Esophagus mucosa (tissue), 1 donor: ENCODE measurements at regions not wholly inside any gene's neighbourhood (a gene's known extent, or its start where the extent isn't known, plus 50 kb on each side); places are given as distances from the start of the nearest gene placed in this dataset.

Experiments
- ATAC-seq: fragments of 200-7000 bp; cut with Tn5 transposase; one replicate; pipeline ENCODE4 v1.9.1; 2020
- donor health status: DM: yes; HTN: yes; CAD: no.

DNA sequence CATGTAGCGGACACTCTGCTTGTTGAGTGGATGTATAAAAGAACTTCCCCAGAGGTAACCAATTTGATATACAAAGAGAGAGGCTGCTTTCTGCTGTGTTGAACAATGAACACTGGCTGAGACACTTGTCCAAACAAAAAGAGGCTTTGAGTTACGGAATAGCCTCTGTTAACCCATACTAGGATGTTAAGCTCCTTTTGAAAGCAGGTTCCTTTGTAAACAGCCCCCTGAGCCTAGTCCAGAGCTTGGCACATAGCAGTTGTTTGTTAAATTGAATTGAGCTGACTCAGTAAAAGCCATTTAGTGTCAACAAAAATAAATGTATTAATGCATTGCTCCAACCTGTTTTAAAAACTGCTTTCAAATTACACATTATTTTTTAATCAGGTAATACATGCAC lies 200.1 kb downstream of the MZT1 start:
- no peak for ATAC-seq

DNA sequence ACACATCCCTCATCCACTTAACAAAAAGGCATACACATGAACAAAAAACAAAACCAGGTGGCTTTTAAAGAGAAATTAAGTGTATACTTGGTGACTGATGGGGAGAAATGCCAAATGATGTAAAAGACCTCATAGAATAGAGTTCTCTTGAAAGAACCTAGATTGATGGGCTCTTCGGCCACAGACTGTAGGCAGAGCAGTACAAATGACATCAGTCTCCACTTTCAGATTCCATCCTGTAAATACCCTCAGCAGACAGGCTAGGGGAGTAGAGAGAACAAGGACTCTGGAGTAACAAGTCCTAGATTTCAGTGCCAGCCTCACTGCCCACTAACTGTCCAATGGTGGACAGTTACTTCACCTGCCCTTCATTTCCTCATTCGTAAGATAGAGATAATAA lies 203.8 kb downstream of the MZT1 start:
- no peak for ATAC-seq

DNA sequence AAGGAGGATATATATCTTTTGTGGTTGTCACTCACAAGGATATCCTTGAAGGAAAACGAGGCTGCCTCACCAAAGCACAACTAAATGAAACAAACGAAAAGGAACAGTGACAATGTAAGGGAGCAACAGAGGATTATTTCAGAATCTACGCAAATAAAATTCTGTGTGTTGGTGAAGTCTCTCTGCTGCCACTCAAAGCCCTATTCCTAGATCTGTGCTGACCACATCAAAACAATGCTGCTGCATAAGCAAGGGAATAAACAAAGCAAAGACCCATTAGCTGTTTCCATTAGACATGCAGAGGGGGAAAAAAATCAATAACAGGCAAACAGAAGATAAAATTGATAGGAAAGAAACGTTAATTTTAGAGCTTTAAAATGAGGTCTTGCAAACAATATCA lies 204.4 kb downstream of the MZT1 start:
- no peak for ATAC-seq

DNA sequence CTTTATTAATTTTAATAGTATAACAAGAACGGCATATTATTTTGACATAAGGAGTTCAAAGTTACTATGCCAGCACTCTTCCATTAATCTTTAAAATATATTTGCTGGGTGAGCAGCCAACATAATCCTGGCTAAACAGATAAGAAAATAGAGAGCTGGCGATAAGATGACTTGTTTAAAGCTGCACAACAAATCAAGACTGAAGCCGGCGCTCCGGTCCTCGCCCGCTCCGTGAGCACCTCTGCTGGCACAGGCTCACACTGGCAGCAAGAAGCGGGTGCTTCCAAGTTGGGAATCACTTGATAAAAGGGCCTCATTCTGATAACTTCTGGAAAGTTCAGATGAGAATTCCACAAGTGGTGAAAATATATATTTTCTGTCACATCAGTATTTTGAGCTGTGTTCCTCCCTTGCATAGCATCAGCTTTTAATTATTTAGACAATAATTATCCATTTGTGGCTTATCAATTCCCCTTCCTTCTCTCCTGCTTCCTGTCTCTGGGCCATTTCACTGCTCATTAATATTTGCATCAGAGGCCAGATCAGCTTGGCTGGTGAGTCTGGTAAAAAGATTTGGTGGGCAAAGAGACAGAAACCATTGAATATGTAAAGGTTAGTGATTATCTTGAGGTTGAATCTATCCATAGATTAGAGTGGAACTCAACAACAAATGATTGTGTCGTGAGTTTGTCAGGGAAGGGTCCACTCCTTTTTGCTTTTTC lies 205.3 kb downstream of the MZT1 start:
- no peak for ATAC-seq

DNA sequence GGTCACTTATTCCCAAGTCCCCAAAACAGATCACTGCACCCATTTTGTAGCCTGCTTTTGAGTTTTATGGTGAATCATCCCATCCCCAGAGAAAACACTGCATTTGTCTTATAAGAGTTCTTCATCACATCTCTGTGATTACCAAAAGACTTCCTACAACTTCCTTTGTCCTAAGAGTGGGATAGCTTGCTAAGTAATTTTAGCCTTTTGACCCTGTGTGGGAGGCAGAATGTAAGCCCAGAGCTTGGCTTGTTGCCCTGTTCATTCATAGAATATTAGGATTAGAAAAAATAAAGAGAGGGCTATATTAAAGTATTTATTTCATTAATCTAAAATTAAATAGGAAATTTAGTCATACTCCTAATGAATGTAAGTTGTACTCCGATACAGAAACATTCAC lies 213.3 kb downstream of the MZT1 start:
- no peak for ATAC-seq

DNA sequence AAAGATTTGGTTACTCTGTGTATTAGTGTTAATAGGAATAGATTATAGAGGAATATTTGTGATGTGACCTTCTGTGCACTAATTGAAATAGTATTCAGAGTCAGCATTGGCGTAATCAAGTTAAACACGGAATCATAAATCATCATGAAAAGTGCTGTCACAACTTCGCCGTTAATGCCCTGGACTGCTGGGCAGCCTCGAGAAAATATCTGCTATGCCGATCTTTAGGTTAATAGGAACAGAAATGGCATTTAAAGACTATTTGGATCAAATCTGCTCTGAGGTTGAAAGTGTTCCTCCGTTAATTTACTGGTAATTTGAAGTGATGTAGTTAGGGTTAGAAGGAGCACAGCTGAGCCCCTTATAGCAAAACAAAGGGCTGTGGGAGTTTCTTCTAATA lies 219.0 kb downstream of the MZT1 start:
- ATAC-seq: no peak

DNA sequence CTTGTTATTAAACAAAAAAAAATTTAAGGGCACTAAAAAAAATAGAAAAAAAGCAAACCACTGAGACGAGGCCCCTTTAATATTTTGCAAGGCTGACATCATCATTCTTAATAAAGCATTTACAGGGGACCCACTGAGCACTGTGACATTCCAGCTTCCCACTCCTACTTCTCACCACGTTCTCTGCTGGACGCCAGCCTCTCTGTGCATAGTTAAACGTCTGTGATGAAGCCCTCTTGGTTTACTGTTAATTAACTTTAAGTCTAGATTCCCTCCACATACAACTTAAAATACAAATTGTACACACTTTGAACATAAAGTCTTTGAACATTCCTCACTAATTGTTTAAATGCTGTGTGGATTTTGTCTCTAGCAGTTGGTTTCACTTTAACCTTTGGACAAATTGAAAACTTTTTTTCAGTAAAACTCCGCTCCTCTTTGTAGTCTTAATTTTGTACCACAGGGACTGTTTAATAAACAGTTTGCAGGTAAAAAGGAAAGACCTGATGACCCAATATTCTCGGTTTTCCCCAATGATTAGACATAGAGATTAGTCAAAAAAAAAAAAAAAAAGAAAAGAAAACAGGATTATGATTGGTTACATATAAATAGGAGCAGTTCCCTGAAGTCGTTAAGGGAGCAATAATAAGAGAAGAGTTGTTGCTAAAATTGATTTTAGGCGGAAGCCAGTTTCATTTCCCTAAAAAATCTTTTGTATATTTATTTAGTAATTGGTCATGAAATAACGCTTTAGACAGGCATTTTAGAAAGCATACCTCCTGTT lies 219.8 kb downstream of the MZT1 start:
- no peak for ATAC-seq

DNA sequence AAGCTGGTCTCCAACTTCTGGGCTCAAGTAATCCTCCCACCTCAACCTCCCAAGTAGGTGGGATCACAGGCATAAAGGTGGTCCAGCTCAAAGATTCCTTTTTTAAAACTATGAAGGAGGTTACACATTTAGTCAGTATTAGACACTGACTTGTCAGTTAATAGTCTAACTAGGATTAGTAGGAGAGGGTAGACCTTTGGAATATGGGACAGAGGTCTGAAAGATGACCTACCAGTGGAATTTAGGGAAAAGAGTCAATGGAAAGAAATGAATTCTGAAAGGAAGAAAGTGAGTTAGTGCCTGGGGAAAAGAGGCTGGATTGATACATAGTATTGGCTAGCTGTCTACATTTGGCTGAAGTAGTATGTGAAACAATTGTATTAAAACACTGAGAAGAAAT lies 220.7 kb downstream of the MZT1 start:
- ATAC-seq: no peak

DNA sequence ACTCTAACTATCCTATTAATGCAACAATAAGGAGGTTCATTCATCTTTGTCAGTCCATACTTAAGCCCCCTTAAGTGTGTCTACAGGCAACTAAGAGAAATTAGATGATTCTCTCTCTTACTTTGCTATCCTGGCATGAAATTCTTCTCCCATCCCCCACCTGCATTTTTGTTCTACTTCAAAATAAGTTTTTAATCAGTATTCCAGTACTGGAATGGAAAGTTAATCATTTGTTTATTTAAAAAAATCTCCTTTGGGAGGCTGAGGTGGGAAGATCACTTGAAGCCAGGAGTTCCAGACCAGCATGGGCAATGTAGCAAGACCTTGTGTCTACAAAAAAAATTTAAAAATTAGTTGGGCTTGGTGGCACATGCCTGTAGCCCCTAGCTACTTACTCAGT lies 222.1 kb downstream of the MZT1 start:
- ATAC-seq: no peak

DNA sequence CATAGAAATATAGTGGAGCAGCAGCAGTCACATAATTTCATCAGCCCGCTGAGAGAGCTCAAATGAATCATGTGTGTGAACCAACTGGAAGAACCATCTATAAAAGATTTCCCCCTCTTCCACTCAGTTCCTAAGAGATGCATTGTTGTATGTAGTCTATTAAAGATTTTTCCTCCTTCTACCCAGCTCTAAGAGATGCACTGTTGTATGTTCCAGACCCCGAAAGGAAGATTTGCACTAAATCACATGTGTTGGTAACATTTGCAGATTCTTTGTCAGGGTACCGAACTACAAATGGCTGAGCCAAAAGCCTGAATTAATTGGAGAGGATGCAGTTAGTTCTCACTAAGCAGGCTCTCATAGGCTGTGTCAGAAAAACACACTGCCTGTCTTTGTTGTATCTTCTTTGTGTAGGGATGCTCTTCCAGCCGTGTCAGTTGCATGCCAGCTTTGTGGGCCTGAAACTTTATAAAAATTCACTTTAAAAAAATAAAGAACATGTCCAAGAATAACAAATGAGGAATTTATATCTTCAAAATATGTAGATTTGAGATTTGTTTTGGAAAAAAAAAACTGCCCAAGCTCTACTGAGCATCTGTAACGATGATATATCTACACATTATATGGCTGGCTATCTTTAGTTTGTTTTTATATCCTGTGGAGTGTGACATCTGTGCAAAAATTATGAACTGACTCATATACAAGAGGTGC lies 223.1 kb downstream of the MZT1 start:
- ATAC-seq: no peak

DNA sequence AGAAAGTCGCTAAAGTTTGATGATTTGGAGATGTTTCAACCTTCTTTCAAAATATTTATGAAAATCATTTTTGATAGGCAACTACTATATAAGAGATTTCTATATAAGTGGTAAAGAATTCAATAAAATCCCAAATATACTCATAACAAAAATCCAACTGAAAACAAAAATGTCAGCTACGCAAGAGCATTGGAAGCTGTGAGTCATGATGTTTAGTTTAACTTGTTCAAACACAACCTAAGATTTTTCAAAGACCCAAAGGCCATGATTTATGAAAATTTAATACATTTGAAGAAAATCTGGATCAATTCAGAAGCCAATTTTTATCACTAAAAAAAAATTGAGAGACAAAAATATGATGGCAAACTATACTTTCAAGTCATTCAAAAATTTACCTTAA lies 226.6 kb downstream of the MZT1 start:
- no peak for ATAC-seq

DNA sequence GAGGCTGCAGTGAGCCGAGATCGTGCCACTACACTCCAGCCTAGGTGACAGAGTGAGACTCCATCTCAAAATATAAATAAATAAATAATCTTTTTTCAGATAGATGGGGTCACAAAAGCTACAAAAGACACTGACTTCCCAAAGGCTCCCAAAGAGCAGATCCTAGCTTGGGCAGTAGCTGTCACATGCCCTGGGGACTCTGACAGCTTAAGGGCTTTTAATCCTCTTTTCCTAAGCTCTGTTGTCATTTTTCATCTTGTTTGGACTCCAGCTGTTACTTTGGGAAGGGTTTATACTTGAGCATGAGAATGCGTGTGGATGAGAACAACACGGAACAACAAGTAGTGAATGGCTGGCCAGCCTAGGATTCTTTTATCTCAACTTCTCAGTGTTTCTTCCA lies 231.7 kb downstream of the MZT1 start:
- no peak for ATAC-seq

DNA sequence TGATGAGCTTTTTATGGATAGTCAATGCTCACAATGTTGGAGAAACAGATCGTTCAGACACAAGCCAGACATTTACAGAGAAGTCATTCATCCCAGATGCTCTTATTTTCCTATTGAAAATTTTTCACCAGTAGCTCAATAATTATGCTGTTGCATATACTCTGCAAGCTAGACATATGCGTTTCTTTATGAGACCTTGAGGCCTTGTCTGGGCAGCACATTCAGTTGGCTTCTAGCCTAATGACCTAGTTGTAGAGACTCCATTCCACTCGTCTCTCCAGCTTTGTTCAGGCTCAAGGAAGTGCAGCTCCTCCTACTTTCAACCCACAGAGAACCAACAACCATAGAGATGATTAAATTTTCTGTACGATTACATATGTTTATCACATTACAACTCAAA lies 237.7 kb downstream of the MZT1 start:
- no peak for ATAC-seq

DNA sequence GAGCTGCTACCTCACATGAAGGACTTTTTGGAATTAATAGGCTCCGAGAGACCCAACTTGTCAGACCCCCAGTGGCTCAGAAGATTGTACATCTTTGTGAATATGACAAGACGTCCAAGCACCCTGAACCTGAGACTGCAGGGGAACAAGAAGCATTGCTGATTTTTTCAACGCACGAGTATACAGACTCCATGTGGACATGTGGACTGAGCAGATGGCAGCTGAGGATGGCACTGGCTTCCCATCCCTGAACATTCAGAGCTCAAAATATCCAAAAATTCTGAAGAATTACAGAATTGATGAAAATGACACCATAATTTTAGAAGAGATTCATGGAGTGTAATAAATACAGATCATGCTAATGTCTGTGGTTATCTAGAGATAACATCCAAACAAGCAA lies 254.1 kb downstream of the MZT1 start:
- no peak for ATAC-seq

DNA sequence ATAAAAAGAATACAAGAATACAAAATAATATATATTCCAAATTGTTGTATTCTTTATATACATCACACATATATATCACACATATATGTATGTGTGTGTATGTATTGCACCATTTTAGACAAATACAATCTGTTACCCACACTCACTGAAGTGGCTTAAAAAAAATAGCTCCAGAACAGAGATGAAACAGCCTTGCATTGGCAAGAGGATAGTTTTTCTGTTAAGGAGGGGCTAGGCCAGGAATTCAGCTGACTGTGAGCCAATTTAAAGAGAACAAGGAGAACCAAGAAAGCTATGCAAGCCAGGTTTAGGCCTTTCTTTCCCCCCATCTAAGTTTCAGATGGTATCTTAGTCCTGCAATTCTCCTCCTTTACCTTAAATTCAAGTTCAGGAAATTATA lies 257.5 kb downstream of the MZT1 start:
- ATAC-seq: no peak

DNA sequence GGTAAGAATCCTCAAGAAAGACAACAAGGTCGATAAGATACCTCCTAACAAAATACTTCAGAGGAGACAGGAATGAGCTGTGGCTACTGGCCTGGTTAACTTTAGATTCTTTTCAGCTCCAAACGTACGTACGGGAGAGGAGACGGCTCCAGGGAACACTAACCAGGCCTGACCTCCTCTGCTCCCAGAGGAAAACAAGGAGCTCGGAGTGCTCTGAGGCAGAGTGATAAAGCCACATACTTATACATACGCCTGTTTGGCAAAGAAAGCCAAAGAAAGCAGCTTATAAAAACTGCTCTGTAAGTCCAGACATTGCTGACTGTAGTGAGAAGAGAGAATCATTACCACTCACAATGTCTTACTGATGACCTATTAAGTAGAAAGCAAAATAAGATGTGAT lies 263.9 kb downstream of the MZT1 start:
- no peak for ATAC-seq

DNA sequence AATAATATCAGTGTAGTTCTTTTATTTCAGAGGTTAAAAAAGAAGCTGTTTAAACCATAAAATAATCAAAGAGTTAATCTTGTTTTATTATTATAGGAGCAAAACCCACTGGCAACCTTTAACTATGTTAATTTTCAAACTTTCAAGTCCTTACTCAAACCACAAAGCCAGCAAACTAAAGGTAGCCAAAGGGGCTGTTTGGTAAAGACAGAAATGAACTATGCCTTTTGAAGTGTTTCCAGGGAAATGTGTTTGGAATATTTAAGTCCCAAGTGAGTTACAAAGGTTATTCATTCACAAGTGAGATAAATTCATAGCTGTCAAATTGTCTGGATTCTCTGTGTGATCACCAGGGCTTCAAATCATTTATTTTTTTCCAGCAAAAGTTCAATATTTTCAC lies 264.7 kb downstream of the MZT1 start:
- no peak for ATAC-seq

DNA sequence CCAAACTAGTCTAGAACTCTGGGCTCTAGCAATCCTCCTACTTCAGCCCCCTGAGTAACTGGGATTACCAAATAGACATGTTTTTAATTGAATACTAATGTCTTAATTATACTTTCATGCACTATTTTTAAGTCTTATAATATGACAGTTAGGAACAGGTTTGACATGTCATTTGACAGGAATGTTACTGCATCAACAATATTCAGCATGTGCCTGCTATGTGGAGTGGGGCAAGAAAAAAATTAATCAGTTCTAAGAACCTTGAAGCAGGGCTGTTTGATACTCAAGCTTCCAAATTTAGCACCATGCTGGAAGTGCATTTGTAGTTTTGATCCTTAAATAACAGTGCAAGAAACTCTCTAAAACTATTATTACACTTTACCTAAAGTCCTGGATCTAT lies 265.3 kb downstream of the MZT1 start:
- ATAC-seq: no peak

DNA sequence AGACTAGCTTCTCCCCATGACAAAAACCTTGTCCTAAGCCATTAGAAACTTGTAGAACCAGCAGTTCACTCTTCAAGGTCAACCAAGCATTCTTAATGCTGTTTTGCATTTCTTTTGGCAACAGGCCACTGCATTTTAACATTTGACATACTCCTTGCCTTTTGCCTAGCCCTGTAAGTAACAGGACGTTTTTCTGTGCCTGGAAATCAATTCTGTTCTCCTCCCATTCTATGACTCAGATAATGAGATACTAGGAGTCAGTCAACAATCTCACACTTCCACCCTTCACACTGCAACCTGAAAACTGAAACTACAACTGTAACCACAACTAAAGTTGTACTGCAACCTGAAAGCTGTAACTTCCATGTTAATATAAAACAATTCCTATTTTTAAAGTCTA lies 268.7 kb downstream of the MZT1 start:
- ATAC-seq: peak; percentile 42

DNA sequence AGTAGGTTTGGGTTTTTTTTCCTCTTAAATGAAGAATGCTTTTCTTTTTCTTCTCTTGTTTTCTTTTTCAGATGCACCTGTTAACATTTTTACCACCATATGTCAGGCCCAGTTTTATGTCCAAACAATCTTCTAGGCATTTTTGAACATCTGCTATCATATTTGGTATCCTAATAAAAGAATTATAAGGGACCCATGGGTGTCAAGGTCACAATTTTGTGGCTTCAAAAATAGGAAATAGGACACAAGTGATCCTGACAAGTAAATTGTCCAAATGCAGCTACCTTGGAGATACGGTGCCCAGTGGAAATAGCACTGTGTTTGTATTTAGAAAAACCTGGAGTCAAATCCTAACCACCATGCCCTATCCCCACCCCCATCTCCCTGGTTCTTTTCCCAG lies 270.3 kb downstream of the MZT1 start:
- ATAC-seq: no peak

DNA sequence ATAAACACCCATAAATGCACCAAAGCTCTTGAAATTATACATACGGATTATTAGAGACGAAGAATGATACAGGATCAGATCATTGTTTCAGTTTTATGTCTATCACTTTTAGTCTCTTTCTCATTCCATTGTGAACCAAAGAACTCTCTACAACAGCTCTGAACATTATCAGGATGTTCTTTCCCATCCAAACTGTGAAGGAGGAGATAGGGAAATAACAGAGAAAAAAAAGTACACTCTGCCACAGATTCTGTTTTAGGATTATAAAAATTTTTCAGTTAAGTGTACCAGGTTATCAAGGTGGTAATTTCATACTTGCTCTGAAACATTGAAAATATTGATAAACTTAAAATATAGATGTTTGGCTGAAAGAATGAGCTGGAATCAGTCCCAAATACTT lies 270.9 kb downstream of the MZT1 start:
- no peak for ATAC-seq

DNA sequence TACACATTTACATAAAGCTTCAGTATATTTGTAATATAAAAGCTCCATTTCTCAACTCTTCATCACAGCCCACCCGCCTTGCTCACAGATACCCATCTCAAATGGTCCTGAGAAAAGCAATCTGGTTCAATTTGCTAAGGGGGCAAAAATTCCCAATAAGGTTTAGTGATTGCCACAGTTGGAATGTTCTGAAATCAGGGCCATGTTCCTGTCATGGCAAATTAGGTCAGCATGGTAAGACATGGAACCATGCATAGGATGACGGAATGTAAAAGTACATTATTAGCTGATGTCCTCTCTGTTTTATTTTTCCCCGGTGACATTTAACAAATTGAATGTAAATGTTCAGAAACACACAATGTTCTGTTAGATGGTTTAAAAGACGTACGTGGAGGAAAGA lies 274.3 kb downstream of the MZT1 start:
- ATAC-seq: no peak

DNA sequence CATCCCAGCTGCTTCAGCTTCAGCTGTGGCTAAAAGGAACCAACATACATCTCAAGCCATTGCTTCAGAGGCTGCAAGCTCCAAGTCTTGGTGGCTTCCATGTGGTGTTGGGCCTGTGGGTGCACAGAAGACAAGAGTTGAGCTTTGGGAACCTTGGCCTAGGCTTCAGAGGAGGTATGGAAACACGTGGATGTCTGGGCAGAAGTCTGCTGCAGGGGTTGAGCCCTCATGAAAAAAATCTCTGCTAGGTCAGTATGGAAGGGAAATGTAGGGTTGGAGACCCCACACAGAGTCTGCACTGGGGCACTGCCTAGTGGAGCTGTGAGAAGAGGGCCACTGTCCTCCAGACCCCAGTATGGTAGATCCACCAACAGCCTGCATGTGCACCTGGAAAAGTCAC lies 279.3 kb downstream of the MZT1 start:
- no peak for ATAC-seq

DNA sequence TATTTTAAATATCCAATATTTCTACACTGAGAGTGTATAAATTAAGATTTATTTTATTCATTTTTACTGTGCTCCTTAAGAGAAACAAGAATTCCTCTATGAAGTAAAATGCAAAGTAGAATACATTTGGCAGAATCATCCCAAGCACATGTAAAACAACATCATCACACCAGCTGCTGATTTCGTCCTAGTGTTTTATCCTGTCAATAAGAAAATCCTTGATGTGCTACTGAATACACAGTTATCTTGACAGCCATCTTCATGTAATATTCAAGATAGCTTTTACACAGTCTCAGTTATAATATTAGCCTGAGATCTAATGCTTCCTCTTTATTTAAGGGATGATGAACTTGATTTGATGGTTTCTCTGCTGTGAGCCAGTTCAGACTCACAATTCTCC lies 282.4 kb downstream of the MZT1 start:
- ATAC-seq: no peak
